ENCODE measurements at regions not wholly inside any gene's neighbourhood (a gene's known extent, or its start where the extent isn't known, plus 50 kb on each side); places are given as distances from the start of the nearest gene placed in this dataset.

DNA sequence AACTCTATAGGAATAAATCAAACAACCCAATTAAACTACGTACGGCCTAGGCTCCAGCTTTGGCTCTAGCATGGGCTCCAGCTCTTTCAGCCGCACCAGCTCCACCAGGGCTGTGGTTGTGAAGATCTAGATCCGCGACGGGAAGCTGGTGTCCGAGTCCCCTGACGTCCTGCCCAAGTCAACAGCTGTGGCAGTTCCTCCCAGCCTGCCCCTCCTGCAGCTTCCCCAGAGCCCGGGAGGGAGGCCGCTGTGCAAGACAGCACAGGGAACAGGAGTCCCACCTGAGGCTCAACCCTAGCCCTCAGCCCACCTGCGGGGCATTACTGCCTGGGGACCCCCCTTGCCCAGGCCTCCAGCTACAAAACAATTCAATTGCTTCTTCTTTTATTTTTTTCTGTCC, 2680.3 kb downstream of the PCDH7 start:
- 97% methylated on average over 10 of the region's 11 CpGs for WGBS
- Histone ChIP-seq H2AK5ac (ENCODE audit: low read length, severe bottlenecking) (no peak overlapping the region), H3K4me1 (ENCODE audit: control insufficient read depth, insufficient read depth, low read depth, low read length) (no peaks in the 10 kb centered on the region)

DNA sequence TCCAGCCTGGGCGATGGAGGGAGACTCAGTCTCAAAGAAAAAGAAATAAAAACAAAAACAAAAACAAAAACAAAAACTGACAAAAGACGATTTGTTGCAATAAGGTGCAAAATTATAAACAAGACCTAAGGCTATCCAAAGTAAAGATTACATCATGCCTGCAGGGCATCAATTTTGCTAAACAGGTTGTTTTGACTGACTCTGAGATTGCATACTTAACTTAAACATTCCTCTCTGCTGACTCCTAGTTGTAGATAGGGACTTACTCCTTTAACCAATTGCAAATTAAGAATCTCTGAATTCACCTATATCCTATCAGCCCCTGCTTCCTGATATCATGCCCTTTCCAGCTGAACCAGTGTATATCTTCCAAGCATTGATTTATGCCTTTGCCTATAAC, 2687.3 kb downstream of the PCDH7 start:
- H2BK5ac ChIP-seq (ENCODE audit: low read depth, low read length, poor library complexity, severe bottlenecking): no peak overlapping the region
- H4K91ac ChIP-seq (ENCODE audit: low read length): no peak overlapping the region
- H3K27me3 ChIP-seq (ENCODE audit: control insufficient read depth in 1 of 2, insufficient read depth in 1 of 2, low read length in 2 of 2): no peaks in the 10 kb centered on the region
- H2BK120ac ChIP-seq (ENCODE audit: low read depth, low read length): no peak overlapping the region
- no peak overlapping the region for H4K8ac ChIP-seq (ENCODE audit: low read length)
- no peaks in the 10 kb centered on the region for H3K36me3 ChIP-seq (ENCODE audit: control insufficient read depth in 1 of 2, insufficient read depth in 2 of 2, low read depth in 1 of 2, low read length in 2 of 2)
- no peak for DNase-seq
- no peaks in the 10 kb centered on the region for H3K9me3 ChIP-seq (ENCODE audit: control insufficient read depth, low read length)
- H3K9ac ChIP-seq (ENCODE audit: low read length): no peak overlapping the region
- H3K23ac ChIP-seq (ENCODE audit: low read length in 2 of 2): no peak overlapping the region
- WGBS: 90% methylated on average over 2 of the region's 2 CpGs
- no peak overlapping the region for H2BK12ac ChIP-seq (ENCODE audit: low read length in 2 of 2)
- no peak overlapping the region for H2AFZ ChIP-seq (ENCODE audit: low read depth, low read length)
- H2BK15ac ChIP-seq (ENCODE audit: low read depth, poor library complexity, severe bottlenecking): no peak overlapping the region
- H3K14ac ChIP-seq (ENCODE audit: low read length in 2 of 2): no peak overlapping the region
- no peak overlapping the region for H3K4me3 ChIP-seq (ENCODE audit: insufficient read depth in 1 of 2, low read depth in 1 of 2, low read length in 2 of 2)
- H3K27ac ChIP-seq (ENCODE audit: low read length, poor library complexity, severe bottlenecking): no peak overlapping the region
- H2AK5ac ChIP-seq (ENCODE audit: low read length, severe bottlenecking): no peak overlapping the region
- H3K18ac ChIP-seq (ENCODE audit: low read depth in 1 of 2, low read length in 2 of 2): no peak overlapping the region
- no peaks in the 10 kb centered on the region for H3K4me1 ChIP-seq (ENCODE audit: control insufficient read depth, insufficient read depth, low read depth, low read length)
- no peaks in the 10 kb centered on the region for H3K79me1 ChIP-seq (replicated peaks; ENCODE audit: low read length, poor library complexity, severe bottlenecking)
- H3K4me2 ChIP-seq (ENCODE audit: low read length, poor library complexity, severe bottlenecking): no peak overlapping the region
- H3K4ac ChIP-seq (ENCODE audit: low read depth in 1 of 2, low read length in 2 of 2): no peak overlapping the region

More for the DNA sequence above, 2680.3 kb downstream of the PCDH7 start:
- Histone ChIP-seq H2BK120ac (ENCODE audit: low read depth, low read length) (no peak overlapping the region), H3K23ac (ENCODE audit: low read length in 2 of 2) (no peak overlapping the region), H3K27me3 (ENCODE audit: control insufficient read depth in 1 of 2, insufficient read depth in 1 of 2, low read length in 2 of 2) (no peaks in the 10 kb centered on the region), H3K4me2 (ENCODE audit: low read length, poor library complexity, severe bottlenecking) (no peak overlapping the region), H2BK15ac (ENCODE audit: low read depth, poor library complexity, severe bottlenecking) (no peak overlapping the region), H3K79me1 (replicated peaks; ENCODE audit: low read length, poor library complexity, severe bottlenecking) (no peaks in the 10 kb centered on the region), H3K9ac (ENCODE audit: low read length) (no peak overlapping the region), H2BK5ac (ENCODE audit: low read depth, low read length, poor library complexity, severe bottlenecking) (no peak overlapping the region), H3K36me3 (ENCODE audit: control insufficient read depth in 1 of 2, insufficient read depth in 2 of 2, low read depth in 1 of 2, low read length in 2 of 2) (no peaks in the 10 kb centered on the region), H3K27ac (ENCODE audit: low read length, poor library complexity, severe bottlenecking) (no peak overlapping the region), H2BK12ac (ENCODE audit: low read length in 2 of 2) (no peak overlapping the region), H2AFZ (ENCODE audit: low read depth, low read length) (no peak overlapping the region), H3K9me3 (ENCODE audit: control insufficient read depth, low read length) (no peaks in the 10 kb centered on the region), H4K8ac (ENCODE audit: low read length) (no peak overlapping the region), H3K4ac (ENCODE audit: low read depth in 1 of 2, low read length in 2 of 2) (no peak overlapping the region), H3K14ac (ENCODE audit: low read length in 2 of 2) (no peak overlapping the region), H4K91ac (ENCODE audit: low read length) (no peak overlapping the region), H3K18ac (ENCODE audit: low read depth in 1 of 2, low read length in 2 of 2) (no peak overlapping the region), H3K4me3 (ENCODE audit: insufficient read depth in 1 of 2, low read depth in 1 of 2, low read length in 2 of 2) (no peak overlapping the region)
- no peak for DNase-seq

DNA sequence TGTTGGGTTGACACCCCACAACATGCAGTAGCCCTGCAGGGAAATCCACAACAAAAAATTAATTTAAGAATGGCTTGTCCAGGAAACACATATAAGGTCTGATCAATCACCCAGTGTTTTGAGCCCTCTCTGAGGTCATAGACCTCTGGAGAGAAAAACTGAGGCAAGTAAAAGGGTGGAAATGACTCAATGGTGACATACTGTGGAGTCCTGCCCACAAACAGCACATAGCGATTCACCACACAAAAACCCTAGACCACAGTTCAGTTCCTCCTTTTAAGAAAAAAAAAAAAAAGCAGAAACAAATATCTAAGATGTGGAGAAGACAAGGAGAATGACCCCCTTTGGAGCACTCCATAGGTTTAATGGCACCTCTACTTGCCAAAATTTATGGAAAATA, 2691.0 kb downstream of the PCDH7 start:
- Histone ChIP-seq H2BK120ac (ENCODE audit: low read depth, low read length) (no peak overlapping the region), H3K14ac (ENCODE audit: low read length in 2 of 2) (no peak overlapping the region), H4K91ac (ENCODE audit: low read length) (no peak overlapping the region), H3K9ac (ENCODE audit: low read length) (peak overlapping the region; percentile 39), H4K8ac (ENCODE audit: low read length) (no peak overlapping the region), H2BK12ac (ENCODE audit: low read length in 2 of 2) (no peak overlapping the region), H3K36me3 (ENCODE audit: control insufficient read depth in 1 of 2, insufficient read depth in 2 of 2, low read depth in 1 of 2, low read length in 2 of 2) (no peaks in the 10 kb centered on the region), H3K4me2 (ENCODE audit: low read length, poor library complexity, severe bottlenecking) (no peak overlapping the region), H3K9me3 (ENCODE audit: control insufficient read depth, low read length) (peaks cover 2% of the 10 kb centered on the region), H3K27me3 (ENCODE audit: control insufficient read depth in 1 of 2, insufficient read depth in 1 of 2, low read length in 2 of 2) (no peaks in the 10 kb centered on the region), H3K18ac (ENCODE audit: low read depth in 1 of 2, low read length in 2 of 2) (no peak overlapping the region), H3K4ac (ENCODE audit: low read depth in 1 of 2, low read length in 2 of 2) (no peak overlapping the region), H3K79me1 (replicated peaks; ENCODE audit: low read length, poor library complexity, severe bottlenecking) (no peaks in the 10 kb centered on the region), H2AK5ac (ENCODE audit: low read length, severe bottlenecking) (no peak overlapping the region), H3K4me3 (ENCODE audit: insufficient read depth in 1 of 2, low read depth in 1 of 2, low read length in 2 of 2) (no peak overlapping the region), H3K27ac (ENCODE audit: low read length, poor library complexity, severe bottlenecking) (no peak overlapping the region), H3K23ac (ENCODE audit: low read length in 2 of 2) (no peak overlapping the region), H2BK5ac (ENCODE audit: low read depth, low read length, poor library complexity, severe bottlenecking) (no peak overlapping the region), H2AFZ (ENCODE audit: low read depth, low read length) (no peak overlapping the region), H3K4me1 (ENCODE audit: control insufficient read depth, insufficient read depth, low read depth, low read length) (no peaks in the 10 kb centered on the region), H2BK15ac (ENCODE audit: low read depth, poor library complexity, severe bottlenecking) (no peak overlapping the region)
- no CpG with 5 or more reads among the region's 1 CpG for WGBS
- no peak for DNase-seq

DNA sequence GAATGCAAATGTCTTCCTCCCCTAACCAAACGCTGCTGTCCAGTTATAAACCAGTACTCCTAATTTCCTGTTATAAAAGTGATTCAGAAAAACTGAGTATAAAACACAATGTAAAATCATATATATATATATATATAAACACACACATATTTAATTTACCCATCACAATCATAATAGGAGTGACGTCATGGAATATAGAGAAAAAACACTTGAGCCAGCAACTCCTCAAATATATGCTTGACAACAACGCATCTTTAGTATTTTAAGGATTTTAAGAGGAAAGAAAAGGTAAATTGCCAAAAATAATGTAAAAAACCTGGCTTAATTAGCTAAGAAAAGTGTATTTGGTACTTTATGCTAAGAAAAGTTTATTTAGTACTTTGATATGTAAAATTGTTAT, 2701.7 kb downstream of the PCDH7 start:
- H3K27me3 ChIP-seq (ENCODE audit: control insufficient read depth in 1 of 2, insufficient read depth in 1 of 2, low read length in 2 of 2): no peaks in the 10 kb centered on the region
- no peaks in the 10 kb centered on the region for H3K36me3 ChIP-seq (ENCODE audit: control insufficient read depth in 1 of 2, insufficient read depth in 2 of 2, low read depth in 1 of 2, low read length in 2 of 2)
- no peak overlapping the region for H2AFZ ChIP-seq (ENCODE audit: low read depth, low read length)
- no peak overlapping the region for H3K18ac ChIP-seq (ENCODE audit: low read depth in 1 of 2, low read length in 2 of 2)
- H3K4me3 ChIP-seq (ENCODE audit: insufficient read depth in 1 of 2, low read depth in 1 of 2, low read length in 2 of 2): no peak overlapping the region
- H3K9me3 ChIP-seq (ENCODE audit: control insufficient read depth, low read length): no peaks in the 10 kb centered on the region
- H4K8ac ChIP-seq (ENCODE audit: low read length): no peak overlapping the region
- no peak overlapping the region for H2BK12ac ChIP-seq (ENCODE audit: low read length in 2 of 2)
- H4K91ac ChIP-seq (ENCODE audit: low read length): no peak overlapping the region
- no peak overlapping the region for H2BK15ac ChIP-seq (ENCODE audit: low read depth, poor library complexity, severe bottlenecking)
- H2BK5ac ChIP-seq (ENCODE audit: low read depth, low read length, poor library complexity, severe bottlenecking): no peak overlapping the region
- H3K4me1 ChIP-seq (ENCODE audit: control insufficient read depth, insufficient read depth, low read depth, low read length): no peaks in the 10 kb centered on the region
- H3K27ac ChIP-seq (ENCODE audit: low read length, poor library complexity, severe bottlenecking): no peak overlapping the region
- DNase-seq: no peak
- no peak overlapping the region for H2BK120ac ChIP-seq (ENCODE audit: low read depth, low read length)
- no peak overlapping the region for H2AK5ac ChIP-seq (ENCODE audit: low read length, severe bottlenecking)
- H3K14ac ChIP-seq (ENCODE audit: low read length in 2 of 2): no peak overlapping the region
- no peak overlapping the region for H3K9ac ChIP-seq (ENCODE audit: low read length)
- no peak overlapping the region for H3K4me2 ChIP-seq (ENCODE audit: low read length, poor library complexity, severe bottlenecking)
- H3K79me1 ChIP-seq (replicated peaks; ENCODE audit: low read length, poor library complexity, severe bottlenecking): no peaks in the 10 kb centered on the region
- H3K23ac ChIP-seq (ENCODE audit: low read length in 2 of 2): no peak overlapping the region
- no peak overlapping the region for H3K4ac ChIP-seq (ENCODE audit: low read depth in 1 of 2, low read length in 2 of 2)
- WGBS: 87% methylated on average over 2 of the region's 3 CpGs
